WTC11 (cell line): ENCODE measurements at regions not wholly inside any gene's neighbourhood (a gene's known extent, or its start where the extent isn't known, plus 50 kb on each side); places are given as distances from the start of the nearest gene placed in this dataset.

Experiments used
- ATAC-seq: fragments of 200-7000 bp; cut with Tn5 transposase; 2 replicates; pipeline ENCODE4 v1.10.0; 2021; ENCODE audit warnings: mild to moderate bottlenecking, moderate library complexity
- CTCF ChIA-PET: fragments of 300-600 bp; sonication (Branson Sonifier 250); formaldehyde crosslinking; loops from one replicate; lab custom pipeline; 2021; ENCODE audit warnings: antibody characterized with exemption; lab: Charles Lee
- POLR2A ChIA-PET: fragments of 350-600 bp; sonication (Branson Sonifier 250); formaldehyde crosslinking; loops from one replicate; lab custom pipeline; 2021; ENCODE audit warnings: antibody characterized with exemption; lab: Charles Lee
- DNase-seq: peaks from one replicate; pipeline ENCODE4 v3.0.0; 2021; ENCODE audit warnings: low spot score
- H3K27ac Mint-ChIP-seq: 2 replicates; pipeline ENCODE4 v1.8.0; 2021; ENCODE audit warnings: mixed read lengths
- H3K27me3 Mint-ChIP-seq: 2 replicates; pipeline ENCODE4 v1.8.0; 2021; ENCODE audit warnings: low read depth, mild to moderate bottlenecking, moderate library complexity, mixed read lengths
- H3K36me3 Mint-ChIP-seq: 2 replicates; pipeline ENCODE4 v1.8.0; 2021; ENCODE audit warnings: mixed read lengths
- H3K4me1 Mint-ChIP-seq: 2 replicates; pipeline ENCODE4 v1.8.0; 2022; ENCODE audit warnings: mixed read lengths
- H3K4me3 Mint-ChIP-seq: 2 replicates; pipeline ENCODE4 v1.8.0; 2021; ENCODE audit warnings: mild to moderate bottlenecking, moderate library complexity, mixed read lengths
- H3K9me3 Mint-ChIP-seq: 2 replicates; pipeline ENCODE4 v1.8.0; 2021; ENCODE audit warnings: mixed read lengths
- CREB1 ChIP-seq: sonication (generic); formaldehyde crosslinking; IDR thresholded peaks from 2 replicates; pipeline ENCODE4 v1.8.0; 2023; ENCODE audit warnings: mild to moderate bottlenecking, missing genetic modification reagents
- ETV6 ChIP-seq: sonication (generic); formaldehyde crosslinking; IDR thresholded peaks from 2 replicates; pipeline ENCODE4 v1.8.1; 2022; ENCODE audit warnings: mild to moderate bottlenecking, missing genetic modification reagents
- FOXP1 ChIP-seq: sonication (generic); formaldehyde crosslinking; IDR thresholded peaks from 2 replicates; pipeline ENCODE4 v1.8.0; 2022; ENCODE audit warnings: missing genetic modification reagents, mild to moderate bottlenecking, moderate library complexity, borderline replicate concordance
- GTF2I ChIP-seq: fragments of 250-450 bp; sonication (Bioruptor Pico); conservative IDR thresholded peaks from 2 replicates; pipeline ENCODE4 v1.4.0; 2021; ENCODE audit warnings: mild to moderate bottlenecking
- JAZF1 ChIP-seq: fragments of 250-450 bp; sonication (Bioruptor Pico); IDR thresholded peaks from 2 replicates; pipeline ENCODE4 v1.9.0; 2021; ENCODE audit warnings: moderate library complexity, mild to moderate bottlenecking, inconsistent platforms
- KAT7 ChIP-seq: sonication (generic); formaldehyde crosslinking; IDR thresholded peaks from 2 replicates; pipeline ENCODE4 v1.8.1; 2023; ENCODE audit warnings: missing genetic modification reagents, mild to moderate bottlenecking, borderline replicate concordance
- MXD4 ChIP-seq: fragments of 250-450 bp; sonication (Bioruptor Pico); IDR thresholded peaks from 2 replicates; pipeline ENCODE4 v1.8.0; 2021; ENCODE audit warnings: mild to moderate bottlenecking, moderate library complexity, borderline replicate concordance
- NR1H2 ChIP-seq: sonication (generic); formaldehyde crosslinking; IDR thresholded peaks from 2 replicates; pipeline ENCODE4 v1.9.0; 2021; ENCODE audit warnings: mild to moderate bottlenecking, moderate library complexity, missing genetic modification reagents
- NR3C1 ChIP-seq: sonication (generic); formaldehyde crosslinking; conservative IDR thresholded peaks from 2 replicates; pipeline ENCODE4 v1.8.1; 2023; ENCODE audit warnings: low read depth, mild to moderate bottlenecking, missing genetic modification reagents
- PRRX2 ChIP-seq: fragments of 250-450 bp; sonication (Bioruptor Pico); IDR thresholded peaks from 2 replicates; pipeline ENCODE4 v1.8.0; 2021; ENCODE audit warnings: mild to moderate bottlenecking
- SMAD3 ChIP-seq: sonication (generic); formaldehyde crosslinking; IDR thresholded peaks from 2 replicates; pipeline ENCODE4 v1.8.0; 2022; ENCODE audit warnings: missing genetic modification reagents, mild to moderate bottlenecking, borderline replicate concordance
- TEAD1 ChIP-seq: sonication (generic); formaldehyde crosslinking; IDR thresholded peaks from 2 replicates; pipeline ENCODE4 v1.8.0; 2022; ENCODE audit warnings: mild to moderate bottlenecking, missing genetic modification reagents
- TF ChIP-seq, protein P1 (sequence below): fragments of 250-450 bp; sonication (Bioruptor Pico); IDR thresholded peaks from 2 replicates; pipeline ENCODE4 v1.8.0; 2021; ENCODE audit warnings: mild to moderate bottlenecking
- TF ChIP-seq, protein P2 (sequence below): sonication (generic); formaldehyde crosslinking; IDR thresholded peaks from 2 replicates; pipeline ENCODE4 v1.8.0; 2023; ENCODE audit warnings: missing genetic modification reagents
- TF ChIP-seq, protein P3 (sequence below): sonication (generic); formaldehyde crosslinking; IDR thresholded peaks from 2 replicates; pipeline ENCODE4 v1.8.0; 2022; ENCODE audit warnings: mild to moderate bottlenecking, missing genetic modification reagents
- TF ChIP-seq, protein P4 (sequence below): fragments of 250-450 bp; sonication (Bioruptor Pico); IDR thresholded peaks from 2 replicates; pipeline ENCODE4 v1.9.0; 2021; ENCODE audit warnings: mild to moderate bottlenecking, borderline replicate concordance
- TF ChIP-seq, protein P5 (sequence below): fragments of 250-450 bp; sonication (Bioruptor Pico); IDR thresholded peaks from 2 replicates; pipeline ENCODE4 v1.9.0; 2021; ENCODE audit warnings: moderate library complexity, mild to moderate bottlenecking, inconsistent platforms, borderline replicate concordance
- TF ChIP-seq, protein P6 (sequence below): sonication (generic); formaldehyde crosslinking; IDR thresholded peaks from 2 replicates; pipeline ENCODE4 v1.8.1; 2022; ENCODE audit warnings: mild to moderate bottlenecking, moderate library complexity, missing genetic modification reagents
- TF ChIP-seq, protein P7 (sequence below): sonication (generic); formaldehyde crosslinking; conservative IDR thresholded peaks from 2 replicates; pipeline ENCODE4 v1.8.1; 2022; ENCODE audit warnings: mild to moderate bottlenecking, missing genetic modification reagents

DNA sequence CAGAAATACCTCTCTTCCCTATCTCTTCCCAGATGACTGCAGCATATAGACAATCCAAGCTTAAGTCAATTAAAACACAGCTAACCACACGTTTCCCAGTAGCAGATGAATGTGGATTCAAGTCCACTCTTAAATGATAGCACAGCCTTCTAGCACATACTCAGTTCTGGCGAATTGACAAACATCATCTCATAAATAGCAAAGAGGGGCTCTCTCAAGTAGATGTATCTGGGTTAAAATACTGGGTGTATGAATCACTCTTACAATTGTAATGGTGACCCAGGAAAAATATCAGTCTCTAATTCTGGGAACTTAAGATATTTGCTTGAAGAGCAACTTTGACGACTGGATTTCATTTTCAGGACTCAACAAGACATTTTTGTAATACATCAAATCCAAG, 67.0 kb upstream of the HAPLN1 start:
- ATAC-seq (no peak), DNase-seq (no peak)
- H3K36me3 Mint-ChIP-seq = no peaks in the 10 kb centered on the region
- H3K27ac Mint-ChIP-seq = no peak overlapping the region
- ChIA-PET POLR2A (no interaction called here), CTCF (no interaction called here)
- H3K9me3 Mint-ChIP-seq = no peaks in the 10 kb centered on the region
- no peaks in the 10 kb centered on the region for H3K4me1 Mint-ChIP-seq
- H3K4me3 Mint-ChIP-seq = no peak overlapping the region
- H3K27me3 Mint-ChIP-seq = no peaks in the 10 kb centered on the region
- TF ChIP-seq, protein P1, sequence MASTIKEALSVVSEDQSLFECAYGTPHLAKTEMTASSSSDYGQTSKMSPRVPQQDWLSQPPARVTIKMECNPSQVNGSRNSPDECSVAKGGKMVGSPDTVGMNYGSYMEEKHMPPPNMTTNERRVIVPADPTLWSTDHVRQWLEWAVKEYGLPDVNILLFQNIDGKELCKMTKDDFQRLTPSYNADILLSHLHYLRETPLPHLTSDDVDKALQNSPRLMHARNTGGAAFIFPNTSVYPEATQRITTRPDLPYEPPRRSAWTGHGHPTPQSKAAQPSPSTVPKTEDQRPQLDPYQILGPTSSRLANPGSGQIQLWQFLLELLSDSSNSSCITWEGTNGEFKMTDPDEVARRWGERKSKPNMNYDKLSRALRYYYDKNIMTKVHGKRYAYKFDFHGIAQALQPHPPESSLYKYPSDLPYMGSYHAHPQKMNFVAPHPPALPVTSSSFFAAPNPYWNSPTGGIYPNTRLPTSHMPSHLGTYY (CRISPR knock-in tag) = no peak
- TF ChIP-seq GTF2I = no peak
- TF ChIP-seq FOXP1 (CRISPR knock-in tag) = no peak
- TF ChIP-seq NR3C1 (CRISPR knock-in tag) = no peak
- TF ChIP-seq JAZF1 (CRISPR knock-in tag) = no peak
- TF ChIP-seq CREB1 = no peak
- no peak for TF ChIP-seq NR1H2 (CRISPR knock-in tag)
- TF ChIP-seq, protein P2, sequence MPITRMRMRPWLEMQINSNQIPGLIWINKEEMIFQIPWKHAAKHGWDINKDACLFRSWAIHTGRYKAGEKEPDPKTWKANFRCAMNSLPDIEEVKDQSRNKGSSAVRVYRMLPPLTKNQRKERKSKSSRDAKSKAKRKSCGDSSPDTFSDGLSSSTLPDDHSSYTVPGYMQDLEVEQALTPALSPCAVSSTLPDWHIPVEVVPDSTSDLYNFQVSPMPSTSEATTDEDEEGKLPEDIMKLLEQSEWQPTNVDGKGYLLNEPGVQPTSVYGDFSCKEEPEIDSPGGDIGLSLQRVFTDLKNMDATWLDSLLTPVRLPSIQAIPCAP = no peak

DNA sequence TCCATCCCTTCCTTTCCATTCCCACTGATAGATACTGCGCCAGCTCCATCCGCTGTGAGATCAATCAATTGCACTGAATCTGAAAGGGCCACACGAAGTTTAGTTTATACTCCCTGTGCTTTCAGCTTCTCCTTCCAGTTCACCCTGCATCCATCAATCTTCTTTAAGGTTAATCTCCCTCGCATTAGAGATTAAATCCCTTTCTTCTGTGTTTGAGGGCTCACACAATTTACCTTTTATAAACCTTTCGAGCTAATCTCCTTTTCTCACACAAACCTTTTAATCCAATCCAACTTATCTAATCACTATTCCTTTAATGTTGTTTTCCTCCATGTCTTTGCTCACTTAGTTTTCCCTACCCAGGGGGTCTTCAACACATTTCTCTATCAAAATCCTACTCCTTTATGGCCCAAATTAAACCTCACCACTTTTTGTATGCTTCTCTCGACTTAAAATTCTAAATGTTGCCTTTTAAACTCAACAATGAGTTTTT, 64.6 kb upstream of the HAPLN1 start:
- DNase-seq (no peak), ATAC-seq (no peak)
- no peak overlapping the region for H3K27ac Mint-ChIP-seq
- no peak for TF ChIP-seq PRRX2 (CRISPR knock-in tag)
- TF ChIP-seq, protein P3, sequence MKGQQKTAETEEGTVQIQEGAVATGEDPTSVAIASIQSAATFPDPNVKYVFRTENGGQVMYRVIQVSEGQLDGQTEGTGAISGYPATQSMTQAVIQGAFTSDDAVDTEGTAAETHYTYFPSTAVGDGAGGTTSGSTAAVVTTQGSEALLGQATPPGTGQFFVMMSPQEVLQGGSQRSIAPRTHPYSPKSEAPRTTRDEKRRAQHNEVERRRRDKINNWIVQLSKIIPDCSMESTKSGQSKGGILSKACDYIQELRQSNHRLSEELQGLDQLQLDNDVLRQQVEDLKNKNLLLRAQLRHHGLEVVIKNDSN (CRISPR knock-in tag) = no peak
- TF ChIP-seq, protein P2 = no peak
- TF ChIP-seq SMAD3 = no peak
- TF ChIP-seq, protein P4, sequence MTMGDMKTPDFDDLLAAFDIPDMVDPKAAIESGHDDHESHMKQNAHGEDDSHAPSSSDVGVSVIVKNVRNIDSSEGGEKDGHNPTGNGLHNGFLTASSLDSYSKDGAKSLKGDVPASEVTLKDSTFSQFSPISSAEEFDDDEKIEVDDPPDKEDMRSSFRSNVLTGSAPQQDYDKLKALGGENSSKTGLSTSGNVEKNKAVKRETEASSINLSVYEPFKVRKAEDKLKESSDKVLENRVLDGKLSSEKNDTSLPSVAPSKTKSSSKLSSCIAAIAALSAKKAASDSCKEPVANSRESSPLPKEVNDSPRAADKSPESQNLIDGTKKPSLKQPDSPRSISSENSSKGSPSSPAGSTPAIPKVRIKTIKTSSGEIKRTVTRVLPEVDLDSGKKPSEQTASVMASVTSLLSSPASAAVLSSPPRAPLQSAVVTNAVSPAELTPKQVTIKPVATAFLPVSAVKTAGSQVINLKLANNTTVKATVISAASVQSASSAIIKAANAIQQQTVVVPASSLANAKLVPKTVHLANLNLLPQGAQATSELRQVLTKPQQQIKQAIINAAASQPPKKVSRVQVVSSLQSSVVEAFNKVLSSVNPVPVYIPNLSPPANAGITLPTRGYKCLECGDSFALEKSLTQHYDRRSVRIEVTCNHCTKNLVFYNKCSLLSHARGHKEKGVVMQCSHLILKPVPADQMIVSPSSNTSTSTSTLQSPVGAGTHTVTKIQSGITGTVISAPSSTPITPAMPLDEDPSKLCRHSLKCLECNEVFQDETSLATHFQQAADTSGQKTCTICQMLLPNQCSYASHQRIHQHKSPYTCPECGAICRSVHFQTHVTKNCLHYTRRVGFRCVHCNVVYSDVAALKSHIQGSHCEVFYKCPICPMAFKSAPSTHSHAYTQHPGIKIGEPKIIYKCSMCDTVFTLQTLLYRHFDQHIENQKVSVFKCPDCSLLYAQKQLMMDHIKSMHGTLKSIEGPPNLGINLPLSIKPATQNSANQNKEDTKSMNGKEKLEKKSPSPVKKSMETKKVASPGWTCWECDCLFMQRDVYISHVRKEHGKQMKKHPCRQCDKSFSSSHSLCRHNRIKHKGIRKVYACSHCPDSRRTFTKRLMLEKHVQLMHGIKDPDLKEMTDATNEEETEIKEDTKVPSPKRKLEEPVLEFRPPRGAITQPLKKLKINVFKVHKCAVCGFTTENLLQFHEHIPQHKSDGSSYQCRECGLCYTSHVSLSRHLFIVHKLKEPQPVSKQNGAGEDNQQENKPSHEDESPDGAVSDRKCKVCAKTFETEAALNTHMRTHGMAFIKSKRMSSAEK (CRISPR knock-in tag) = no peak
- TF ChIP-seq, protein P5, sequence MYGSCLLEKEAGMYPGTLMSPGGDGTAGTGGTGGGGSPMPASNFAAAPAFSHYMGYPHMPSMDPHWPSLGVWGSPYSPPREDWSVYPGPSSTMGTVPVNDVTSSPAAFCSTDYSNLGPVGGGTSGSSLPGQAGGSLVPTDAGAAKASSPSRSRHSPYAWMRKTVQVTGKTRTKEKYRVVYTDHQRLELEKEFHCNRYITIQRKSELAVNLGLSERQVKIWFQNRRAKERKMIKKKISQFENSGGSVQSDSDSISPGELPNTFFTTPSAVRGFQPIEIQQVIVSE = no peak
- TF ChIP-seq TEAD1 (CRISPR knock-in tag) = no peak
- TF ChIP-seq ETV6 (CRISPR knock-in tag) = no peak
- no peak for TF ChIP-seq KAT7 (CRISPR knock-in tag)
- TF ChIP-seq, protein P6, sequence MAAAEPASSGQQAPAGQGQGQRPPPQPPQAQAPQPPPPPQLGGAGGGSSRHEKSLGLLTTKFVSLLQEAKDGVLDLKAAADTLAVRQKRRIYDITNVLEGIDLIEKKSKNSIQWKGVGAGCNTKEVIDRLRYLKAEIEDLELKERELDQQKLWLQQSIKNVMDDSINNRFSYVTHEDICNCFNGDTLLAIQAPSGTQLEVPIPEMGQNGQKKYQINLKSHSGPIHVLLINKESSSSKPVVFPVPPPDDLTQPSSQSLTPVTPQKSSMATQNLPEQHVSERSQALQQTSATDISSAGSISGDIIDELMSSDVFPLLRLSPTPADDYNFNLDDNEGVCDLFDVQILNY (CRISPR knock-in tag) = no peak
- no peak for TF ChIP-seq MXD4 (CRISPR knock-in tag)
- TF ChIP-seq, protein P7, sequence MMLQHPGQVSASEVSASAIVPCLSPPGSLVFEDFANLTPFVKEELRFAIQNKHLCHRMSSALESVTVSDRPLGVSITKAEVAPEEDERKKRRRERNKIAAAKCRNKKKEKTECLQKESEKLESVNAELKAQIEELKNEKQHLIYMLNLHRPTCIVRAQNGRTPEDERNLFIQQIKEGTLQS (CRISPR knock-in tag) = no peak
- no peaks in the 10 kb centered on the region for H3K27me3 Mint-ChIP-seq
- H3K4me1 Mint-ChIP-seq = no peaks in the 10 kb centered on the region
- ChIA-PET POLR2A (no interaction called here), CTCF (no interaction called here)
- no peaks in the 10 kb centered on the region for H3K36me3 Mint-ChIP-seq
- H3K9me3 Mint-ChIP-seq = no peaks in the 10 kb centered on the region
- H3K4me3 Mint-ChIP-seq = no peak overlapping the region
